Calu3 (cell line): ENCODE measurements at regions not wholly inside any gene's neighbourhood (a gene's known extent, or its start where the extent isn't known, plus 50 kb on each side); places are given as distances from the start of the nearest gene placed in this dataset.

Experiments used
- BruUV-seq: library from RNA; stranded (reverse); fragments of 400-500 nt; replicated peaks from 2 replicates; lab custom pipeline; 2021; lab: Mats Ljungman, UMichigan
- CTCF ChIA-PET: fragments of 300-600 bp; sonication (Branson Sonifier 250); formaldehyde crosslinking; loops from one replicate; lab custom pipeline; 2022; ENCODE audit warnings: antibody characterized with exemption; lab: Charles Lee
- DNase-seq: peaks from one replicate; pipeline ENCODE4 v3.0.0; 2022
- H3K27ac Mint-ChIP-seq: one replicate; pipeline ENCODE4 v1.8.0; 2022; ENCODE audit warnings: mixed read lengths; ENCODE audit not compliant: unreplicated experiment
- H3K27me3 Mint-ChIP-seq: one replicate; pipeline ENCODE4 v1.8.0; 2022; ENCODE audit warnings: mixed read lengths; ENCODE audit not compliant: unreplicated experiment
- H3K36me3 Mint-ChIP-seq: one replicate; pipeline ENCODE4 v1.8.0; 2022; ENCODE audit warnings: mild to moderate bottlenecking, moderate library complexity, mixed read lengths; ENCODE audit not compliant: insufficient read depth, unreplicated experiment
- H3K4me1 Mint-ChIP-seq: one replicate; pipeline ENCODE4 v1.8.0; 2022; ENCODE audit warnings: mild to moderate bottlenecking, low read depth, mixed read lengths; ENCODE audit not compliant: unreplicated experiment
- H3K4me3 Mint-ChIP-seq: one replicate; pipeline ENCODE4 v1.8.0; 2022; ENCODE audit warnings: mild to moderate bottlenecking, low read depth, moderate library complexity, mixed read lengths; ENCODE audit not compliant: unreplicated experiment
- H3K9me3 Mint-ChIP-seq: one replicate; pipeline ENCODE4 v1.8.0; 2022; ENCODE audit warnings: low read depth, mixed read lengths; ENCODE audit not compliant: unreplicated experiment
- intact Hi-C: fragments of 100-400 bp; cut with micrococcal nuclease; formaldehyde crosslinking; loops from one replicate; pipeline ENCODE4 v1.10.0; 2022; ENCODE audit not compliant: unreplicated experiment
- TF ChIP-seq, protein P1 (sequence below): fragments of 200-600 bp; IDR thresholded peaks from one replicate; pipeline ENCODE4 v1.8.0; 2022; ENCODE audit warnings: antibody characterized with exemption; ENCODE audit not compliant: unreplicated experiment

DNA sequence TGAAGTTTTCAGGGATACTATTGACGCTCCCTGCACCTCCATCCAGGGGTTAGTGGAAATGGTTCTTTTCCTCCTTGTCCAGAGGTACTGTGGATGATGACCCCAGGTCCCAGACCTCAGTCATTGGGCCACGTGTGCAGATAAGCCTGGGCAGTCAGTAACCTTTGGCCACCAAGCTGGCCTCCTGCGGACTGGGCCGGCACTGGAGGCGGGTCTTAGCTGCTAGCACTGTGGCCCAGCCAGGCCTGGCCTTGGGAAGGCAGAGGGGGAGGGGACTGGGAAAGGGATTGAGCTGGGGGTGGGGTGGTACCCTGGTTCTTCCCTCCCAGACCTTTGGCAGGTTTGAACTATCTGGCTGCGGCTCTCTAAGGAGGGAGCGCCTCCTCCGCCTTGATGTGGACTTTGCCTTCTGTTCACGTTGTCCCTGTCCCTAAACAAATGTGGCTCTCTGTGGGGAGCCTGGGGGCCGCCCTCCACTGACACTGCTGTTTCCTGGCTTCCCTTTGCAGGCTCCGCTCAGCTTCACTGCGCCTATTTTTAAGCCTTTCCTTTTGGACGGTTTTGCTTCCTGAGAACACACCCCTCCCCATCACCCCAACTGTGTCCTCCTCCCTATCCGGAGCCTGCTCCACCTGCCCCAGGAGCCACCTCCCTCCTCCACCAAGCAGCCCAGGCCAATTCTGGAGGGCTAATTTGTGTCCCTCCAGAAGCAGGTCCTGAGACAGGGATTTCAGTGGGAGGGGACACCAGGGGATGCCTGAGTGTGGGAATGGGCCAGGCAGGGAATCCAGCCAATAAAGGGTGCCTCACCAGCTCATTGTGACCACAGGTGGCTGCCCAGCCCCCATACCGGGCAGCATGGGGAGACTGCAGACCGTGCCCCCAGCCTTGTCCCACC, 251.9 kb downstream of the SEC14L1 start:
- peak overlapping the region; percentile 85 for H3K27ac Mint-ChIP-seq

DNA sequence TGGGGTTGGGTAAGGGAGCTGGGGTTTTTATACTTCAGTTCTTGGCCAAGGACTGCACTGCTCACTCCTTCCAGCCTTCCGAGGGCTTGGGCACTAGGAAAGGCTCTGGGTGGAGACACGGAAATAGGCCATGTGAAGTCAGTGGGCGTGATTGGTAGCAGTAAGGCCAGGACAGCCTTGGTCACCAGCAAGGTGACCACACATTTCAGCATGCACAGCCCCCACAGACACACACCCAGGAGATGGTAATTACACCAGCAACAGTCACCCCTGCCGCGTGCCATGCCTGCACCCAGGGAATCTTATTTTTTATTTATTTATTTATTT, 252.5 kb downstream of the SEC14L1 start:
- Mint-ChIP-seq H3K4me1 (peaks cover 45% of the 10 kb centered on the region), H3K36me3 (peaks cover 41% of the 10 kb centered on the region), H3K27me3 (no peaks in the 10 kb centered on the region), H3K27ac (peak overlapping the region; percentile 85), H3K9me3 (no peaks in the 10 kb centered on the region), H3K4me3 (peak overlapping the region; percentile 42)
- CTCF ChIA-PET = interaction anchor here (1.1 kb wide), 1 partner anchor 67 kb away, joined by 3 read pairs; no protein-coding TSS in a partner anchor
- DNase-seq = peak; percentile 44
- intact Hi-C loops = loop anchor here (5.0 kb wide), 1 partner anchor 51 kb away; no protein-coding TSS in a partner anchor
- no TSS peak for BruUV-seq
- TF ChIP-seq, protein P1, sequence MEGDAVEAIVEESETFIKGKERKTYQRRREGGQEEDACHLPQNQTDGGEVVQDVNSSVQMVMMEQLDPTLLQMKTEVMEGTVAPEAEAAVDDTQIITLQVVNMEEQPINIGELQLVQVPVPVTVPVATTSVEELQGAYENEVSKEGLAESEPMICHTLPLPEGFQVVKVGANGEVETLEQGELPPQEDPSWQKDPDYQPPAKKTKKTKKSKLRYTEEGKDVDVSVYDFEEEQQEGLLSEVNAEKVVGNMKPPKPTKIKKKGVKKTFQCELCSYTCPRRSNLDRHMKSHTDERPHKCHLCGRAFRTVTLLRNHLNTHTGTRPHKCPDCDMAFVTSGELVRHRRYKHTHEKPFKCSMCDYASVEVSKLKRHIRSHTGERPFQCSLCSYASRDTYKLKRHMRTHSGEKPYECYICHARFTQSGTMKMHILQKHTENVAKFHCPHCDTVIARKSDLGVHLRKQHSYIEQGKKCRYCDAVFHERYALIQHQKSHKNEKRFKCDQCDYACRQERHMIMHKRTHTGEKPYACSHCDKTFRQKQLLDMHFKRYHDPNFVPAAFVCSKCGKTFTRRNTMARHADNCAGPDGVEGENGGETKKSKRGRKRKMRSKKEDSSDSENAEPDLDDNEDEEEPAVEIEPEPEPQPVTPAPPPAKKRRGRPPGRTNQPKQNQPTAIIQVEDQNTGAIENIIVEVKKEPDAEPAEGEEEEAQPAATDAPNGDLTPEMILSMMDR = no peak

More for the DNA sequence above, 251.9 kb downstream of the SEC14L1 start:
- peak; percentile 56 for DNase-seq
- intact Hi-C loops = loop anchor here (5.0 kb wide), 1 partner anchor 50 kb away; no protein-coding TSS in a partner anchor
- CTCF ChIA-PET = interaction anchor here (0.5 to 1.9 kb wide), 6 partner anchors 20 to 1670 kb away, joined by 3 to 8 read pairs (median 4); no protein-coding TSS in a partner anchor
- no peaks in the 10 kb centered on the region for H3K27me3 Mint-ChIP-seq
- peaks cover 47% of the 10 kb centered on the region for H3K4me1 Mint-ChIP-seq
- peaks cover 41% of the 10 kb centered on the region for H3K36me3 Mint-ChIP-seq
- BruUV-seq = no TSS peak
- TF ChIP-seq, protein P1 = no peak
- H3K9me3 Mint-ChIP-seq = no peaks in the 10 kb centered on the region
- peak overlapping the region; percentile 42 for H3K4me3 Mint-ChIP-seq

DNA sequence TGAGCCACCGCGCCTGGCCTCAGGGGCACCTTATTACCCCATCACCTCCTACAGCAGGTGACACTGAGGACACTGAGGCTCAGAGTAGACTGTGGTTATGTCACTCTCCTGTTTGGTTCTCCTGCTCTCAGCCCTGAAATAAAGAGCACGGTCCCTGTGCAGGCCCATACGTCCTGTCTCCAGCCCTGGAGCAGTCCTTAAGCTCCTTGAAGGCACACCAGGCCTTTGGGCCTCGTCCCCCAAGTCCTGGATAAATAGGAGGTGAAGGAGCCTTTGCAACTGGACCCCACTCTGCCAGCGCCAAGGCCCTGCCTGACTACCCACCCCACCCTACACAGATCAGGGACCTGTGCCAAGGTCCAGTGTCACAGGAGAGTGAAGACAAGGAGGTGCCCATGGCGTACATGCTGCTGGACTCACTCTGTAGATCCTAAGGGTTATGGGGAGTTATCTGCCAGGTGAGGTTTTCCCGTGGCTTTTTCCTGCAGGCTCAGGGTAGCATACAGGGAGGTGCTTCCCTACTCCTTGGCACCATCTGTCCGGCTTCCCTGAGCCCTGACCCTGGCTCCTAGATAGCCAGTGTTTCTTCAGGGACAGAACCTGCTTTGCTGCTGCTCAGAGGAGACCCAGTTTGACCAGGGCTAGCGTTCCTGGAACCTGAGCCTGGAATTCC, 253.2 kb downstream of the SEC14L1 start:
- TF ChIP-seq, protein P1 = no peak
- intact Hi-C loops = loop anchor here (1.0 to 5.0 kb wide), 2 partner anchors 52 to 80 kb away; no protein-coding TSS in a partner anchor
- no peak for DNase-seq
- CTCF ChIA-PET = interaction anchor here (0.9 to 1.3 kb wide), 2 partner anchors 36 to 107 kb away, joined by 4 to 8 read pairs; no protein-coding TSS in a partner anchor
- H3K4me3 Mint-ChIP-seq = peak overlapping the region; percentile 37
- peak overlapping the region; percentile 81 for H3K27ac Mint-ChIP-seq
- no peaks in the 10 kb centered on the region for H3K27me3 Mint-ChIP-seq
- peaks cover 44% of the 10 kb centered on the region for H3K4me1 Mint-ChIP-seq
- peaks cover 41% of the 10 kb centered on the region for H3K36me3 Mint-ChIP-seq
- H3K9me3 Mint-ChIP-seq = no peaks in the 10 kb centered on the region
- BruUV-seq = no TSS peak

DNA sequence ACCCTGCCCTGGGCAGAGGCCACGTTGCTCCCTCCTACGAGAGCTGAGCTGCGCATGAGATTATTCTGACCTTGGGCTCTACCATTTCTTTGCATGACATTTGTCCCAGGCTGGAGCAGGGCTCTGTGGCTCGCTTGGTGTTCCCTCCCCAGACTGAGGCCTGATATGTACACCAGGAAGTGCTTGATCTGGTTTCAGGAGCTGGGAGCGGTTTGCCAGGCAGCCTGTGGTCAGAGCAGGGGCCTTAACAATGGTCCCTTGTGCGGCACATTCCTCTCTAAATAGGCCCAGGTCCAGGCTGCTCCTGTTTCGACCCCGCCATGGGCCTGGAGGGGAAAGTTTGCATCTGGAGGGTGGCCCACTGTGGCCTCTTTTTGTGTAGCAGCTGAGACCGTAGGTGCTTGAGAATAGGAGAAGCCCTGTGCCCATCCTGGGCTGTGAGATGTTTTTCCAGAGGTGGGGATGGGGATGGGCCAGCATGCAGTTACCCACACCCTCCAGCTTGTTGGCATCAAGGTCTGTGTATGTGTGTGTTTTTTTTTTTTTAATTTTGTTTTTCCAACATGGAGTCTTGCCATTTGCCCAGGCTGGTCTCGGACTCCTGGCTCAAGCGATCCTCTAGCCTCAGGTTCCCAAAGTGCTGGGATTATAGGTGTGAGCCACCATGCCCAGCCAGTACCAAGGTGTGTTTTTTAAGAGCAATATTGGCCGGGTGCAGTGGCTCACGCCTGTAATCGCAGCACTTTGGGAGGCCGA, 253.9 kb downstream of the SEC14L1 start:
- peak; percentile 87 for DNase-seq
- intact Hi-C loops = loop anchor here (1.0 to 5.0 kb wide), 2 partner anchors 52 to 80 kb away; no protein-coding TSS in a partner anchor
- H3K9me3 Mint-ChIP-seq = no peaks in the 10 kb centered on the region
- BruUV-seq = no TSS peak
- peaks cover 41% of the 10 kb centered on the region for H3K36me3 Mint-ChIP-seq
- CTCF ChIA-PET = interaction anchor here (0.6 to 1.3 kb wide), 4 partner anchors 35 to 107 kb away, joined by 3 to 8 read pairs (median 4); no protein-coding TSS in a partner anchor
- TF ChIP-seq, protein P1 = no peak
- no peaks in the 10 kb centered on the region for H3K27me3 Mint-ChIP-seq
- H3K4me3 Mint-ChIP-seq = peak overlapping the region; percentile 37
- peaks cover 39% of the 10 kb centered on the region for H3K4me1 Mint-ChIP-seq
- peak overlapping the region; percentile 81 for H3K27ac Mint-ChIP-seq
